Mucosa of gallbladder (tissue), 1 donor: ENCODE measurements at regions not wholly inside any gene's neighbourhood (a gene's known extent, or its start where the extent isn't known, plus 50 kb on each side); places are given as distances from the start of the nearest gene placed in this dataset.

ENCODE experiments used
- DNase-seq: peaks from one replicate; pipeline ENCODE4 v3.0.0-alpha.2; 2020; ENCODE audit warnings: low spot score
- donor health status: DM: no; HTN: no; CAD: no.

DNA sequence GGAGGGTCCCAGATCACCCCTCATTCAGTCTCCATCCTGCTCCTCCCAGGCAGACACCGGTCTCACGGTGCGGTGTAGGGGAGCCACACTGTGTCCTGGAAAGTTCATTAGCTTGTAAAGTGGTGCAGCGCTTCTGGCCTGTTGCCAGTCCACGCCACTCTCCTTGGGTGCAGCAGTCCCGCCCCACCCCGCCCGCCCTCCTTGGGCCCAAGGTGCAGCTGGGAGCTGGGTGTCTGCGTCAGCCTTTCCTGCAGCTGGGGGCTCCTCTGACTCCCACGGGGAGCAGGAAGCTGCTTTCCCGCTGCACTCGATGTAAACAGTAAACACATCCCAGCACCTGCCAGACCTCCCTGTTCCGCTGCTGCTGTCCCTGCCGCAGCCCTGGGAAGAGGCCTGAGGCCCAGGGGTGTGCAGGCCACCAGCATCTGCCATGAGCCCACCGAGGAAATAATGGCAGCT, 53.8 kb upstream of the ASB18 start:
- DNase-seq = no peak

DNA sequence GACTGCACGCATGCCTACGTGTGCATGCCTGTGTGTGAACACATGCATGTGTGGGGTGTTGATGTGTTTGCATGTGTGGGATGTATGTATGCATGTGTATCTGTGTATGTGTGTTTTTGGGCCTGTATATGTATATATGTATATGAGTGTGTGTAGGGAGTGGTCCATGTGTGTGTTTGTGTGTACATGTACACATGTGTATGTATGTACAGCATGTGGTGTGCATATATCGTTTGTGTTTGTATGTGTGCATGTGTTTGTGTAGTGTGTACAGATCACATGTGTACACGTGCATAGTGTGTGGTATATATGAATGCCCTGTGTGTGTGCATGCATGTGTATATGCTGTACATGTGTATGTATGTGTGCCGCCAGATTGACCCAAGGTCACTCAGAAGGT, 54.2 kb upstream of the ASB18 start:
- no peak for DNase-seq

DNA sequence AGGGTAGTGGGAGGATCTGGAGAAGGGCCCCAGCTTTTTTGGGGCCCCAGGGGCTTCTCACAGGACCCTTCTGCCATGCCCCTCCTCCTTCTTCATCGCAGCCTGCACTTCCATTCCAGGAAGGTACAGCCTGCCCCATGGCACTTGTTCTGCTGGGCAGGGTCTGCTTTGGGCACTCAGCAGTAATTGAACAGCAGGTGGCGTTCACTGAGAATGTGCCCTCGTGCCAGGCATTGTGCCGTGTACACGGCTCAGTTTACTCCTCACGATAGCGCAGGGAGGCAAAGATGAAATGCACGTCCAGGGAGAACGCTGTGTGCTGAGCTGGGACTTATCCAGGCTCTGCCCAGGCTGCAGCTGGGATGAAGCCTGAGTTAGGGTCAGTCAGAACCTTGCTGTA, 54.8 kb upstream of the ASB18 start:
- DNase-seq = no peak

- no peak for DNase-seq
These were observed 57.2 kb upstream of the ASB18 start for GRCh38 chr2:236321415-236321814.

DNA sequence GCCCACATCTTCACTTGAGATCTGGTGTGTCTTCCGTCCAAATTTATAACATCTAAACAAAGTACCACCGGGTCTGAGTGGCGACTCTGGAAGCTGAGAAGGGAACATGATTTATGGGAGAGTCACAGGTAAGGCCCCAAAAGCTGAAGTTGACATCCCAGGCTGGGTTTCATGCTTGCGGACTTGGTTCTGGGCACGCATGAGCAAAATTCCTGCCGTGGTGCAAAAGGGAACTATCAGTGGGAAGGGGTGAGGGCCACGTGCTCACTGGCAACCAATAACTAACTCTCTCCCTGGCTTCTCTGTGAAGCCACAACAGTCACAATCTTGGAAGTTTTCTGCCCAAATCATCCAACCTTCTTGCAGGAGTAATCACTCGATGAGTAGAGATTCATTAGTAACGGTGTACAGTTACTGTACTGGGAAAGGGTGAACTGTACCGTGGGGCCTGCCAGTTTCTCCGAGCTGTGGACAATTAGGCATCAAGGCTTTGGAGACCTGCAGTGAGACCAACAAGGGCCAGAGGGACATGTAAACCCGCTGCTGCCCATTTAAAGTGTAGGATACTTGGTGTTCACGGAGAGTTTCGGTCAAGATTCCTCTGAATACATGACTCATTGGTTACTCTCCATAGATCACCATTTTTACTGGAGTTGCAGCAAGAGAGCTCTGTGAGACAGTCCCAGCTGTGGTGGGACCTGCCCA, 69.4 kb upstream of the ASB18 start:
- peak; percentile 6 for DNase-seq

GRCh38 chr2:236334122-236334876, 70.1 kb upstream of the ASB18 start:
- DNase-seq = peak; percentile 39

- peak; percentile 7 for DNase-seq
These were observed 71.7 kb upstream of the ASB18 start for GRCh38 chr2:236335696-236336574.

DNA sequence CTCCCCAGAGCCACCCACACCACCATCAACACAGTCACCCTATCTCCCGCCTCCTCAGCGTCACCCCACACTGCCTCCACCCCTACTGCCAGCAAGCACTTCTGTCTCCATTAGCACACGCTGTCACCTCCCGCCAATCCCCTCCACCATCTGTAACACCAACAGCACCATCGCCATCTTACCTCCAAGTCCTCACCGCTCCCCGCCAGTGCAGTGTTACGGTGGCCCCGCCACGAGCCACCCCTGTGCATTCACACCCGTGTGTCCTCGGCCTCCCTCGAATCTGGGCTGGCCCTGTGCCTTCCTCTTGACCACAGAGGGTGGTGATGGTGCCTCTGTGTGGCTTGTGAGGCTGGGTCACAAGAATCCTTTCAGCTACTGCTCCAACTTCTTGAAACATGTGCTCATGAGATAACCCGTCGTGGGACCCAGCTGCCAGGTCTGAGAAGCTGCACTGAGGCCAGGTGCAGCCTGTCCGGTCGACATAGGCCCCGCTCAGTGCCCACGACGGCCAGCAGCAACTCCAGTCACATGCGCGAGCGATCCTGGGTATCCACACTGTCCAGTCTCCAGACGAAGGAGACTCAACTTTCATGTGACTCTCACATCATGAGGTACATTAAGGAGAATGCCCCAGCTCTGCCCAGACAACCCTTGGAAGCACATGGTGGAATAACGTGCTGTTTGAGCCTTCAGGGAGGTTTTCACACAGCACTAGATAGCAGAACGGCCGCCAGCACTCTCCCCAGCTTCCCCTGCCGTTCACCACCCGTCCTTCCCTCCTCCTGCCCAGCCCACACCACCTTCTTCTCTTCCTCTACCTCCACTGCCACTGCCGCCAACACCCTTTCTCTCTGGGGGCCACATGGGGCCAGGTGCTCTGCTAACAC, 72.6 kb upstream of the ASB18 start:
- peak; percentile 6 for DNase-seq

DNA sequence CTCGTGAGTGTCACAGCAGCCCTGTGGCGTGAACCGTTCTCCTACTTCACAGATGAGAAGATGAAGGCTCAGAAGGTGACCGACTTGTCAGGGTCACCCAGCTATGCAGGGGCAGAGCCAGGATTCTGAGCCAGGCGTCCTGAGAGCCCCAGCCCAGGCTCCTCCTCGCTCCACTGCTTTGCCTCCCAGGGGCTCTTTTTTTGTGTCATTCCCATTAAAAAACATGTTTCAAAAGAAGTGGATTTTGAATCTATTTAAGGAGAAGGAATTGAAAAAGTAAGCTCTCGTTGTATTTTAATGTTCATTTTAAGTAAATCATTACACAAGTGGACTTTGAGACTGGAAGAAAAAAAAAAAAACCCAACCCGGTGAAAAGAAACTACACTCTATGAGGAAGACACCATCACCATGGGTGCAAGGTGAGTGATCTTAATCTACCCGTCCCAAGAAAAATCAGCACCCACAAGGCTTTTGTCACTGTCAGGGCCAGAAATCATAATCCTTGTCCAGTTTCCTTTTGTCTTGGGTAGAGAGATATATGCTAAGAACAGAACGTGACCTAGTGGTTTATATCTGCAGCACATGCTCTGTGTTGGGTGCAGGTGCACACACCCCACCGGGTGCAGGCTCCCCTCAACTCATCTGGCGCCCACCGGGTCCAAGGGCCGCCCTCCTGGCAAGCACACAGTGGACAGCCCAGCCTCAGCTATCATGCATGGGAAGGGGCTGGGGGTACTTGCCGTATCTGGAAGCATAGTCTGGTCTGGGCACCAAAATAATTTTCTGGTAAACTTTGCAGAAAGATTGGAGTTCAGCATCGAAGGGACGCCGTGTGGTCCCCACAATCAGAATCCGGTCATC, 73.5 kb upstream of the ASB18 start:
- DNase-seq = no peak

DNA sequence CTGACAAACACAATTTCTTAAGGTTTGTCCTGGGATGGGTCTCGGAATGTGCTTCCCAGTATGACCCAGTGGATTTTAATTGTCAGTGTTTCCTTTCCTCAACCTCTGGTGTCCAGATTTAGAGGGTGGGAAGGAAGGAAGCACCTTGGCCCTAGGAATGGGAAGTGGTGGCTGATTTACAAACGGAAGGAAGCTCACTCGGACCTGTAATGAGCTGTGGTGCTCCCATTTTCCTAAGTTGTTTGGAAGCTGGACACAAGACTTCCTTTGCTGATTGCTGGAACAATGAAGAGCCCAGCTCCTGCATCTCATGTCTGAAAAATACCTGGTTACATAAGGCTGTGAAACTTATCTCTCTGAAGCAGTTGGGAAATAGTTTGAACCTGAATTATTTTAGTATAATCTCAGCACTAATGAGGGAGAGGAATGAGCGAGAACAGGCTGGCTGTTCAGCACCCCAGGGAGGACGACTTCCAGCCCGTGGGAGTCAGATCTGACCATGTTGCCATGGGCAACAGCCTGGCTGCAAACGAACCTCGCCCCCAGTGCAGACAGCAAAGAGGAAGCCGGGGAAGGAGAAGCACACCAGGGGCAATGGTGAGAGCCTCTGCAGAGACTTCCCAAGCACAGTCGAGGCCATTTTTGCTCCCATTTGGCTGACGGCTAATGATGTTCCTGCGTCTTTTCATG, 74.4 kb upstream of the ASB18 start:
- DNase-seq = no peak

GRCh38 chr2:236340251-236340650, 76.0 kb upstream of the ASB18 start:
- no peak for DNase-seq

GRCh38 chr2:236341067-236341466, 76.9 kb upstream of the ASB18 start:
- DNase-seq = no peak

- DNase-seq = no peak
These were observed 77.5 kb upstream of the ASB18 start for GRCh38 chr2:236341721-236342120.

GRCh38 chr2:236342507-236342906, 78.3 kb upstream of the ASB18 start:
- DNase-seq = no peak

DNA sequence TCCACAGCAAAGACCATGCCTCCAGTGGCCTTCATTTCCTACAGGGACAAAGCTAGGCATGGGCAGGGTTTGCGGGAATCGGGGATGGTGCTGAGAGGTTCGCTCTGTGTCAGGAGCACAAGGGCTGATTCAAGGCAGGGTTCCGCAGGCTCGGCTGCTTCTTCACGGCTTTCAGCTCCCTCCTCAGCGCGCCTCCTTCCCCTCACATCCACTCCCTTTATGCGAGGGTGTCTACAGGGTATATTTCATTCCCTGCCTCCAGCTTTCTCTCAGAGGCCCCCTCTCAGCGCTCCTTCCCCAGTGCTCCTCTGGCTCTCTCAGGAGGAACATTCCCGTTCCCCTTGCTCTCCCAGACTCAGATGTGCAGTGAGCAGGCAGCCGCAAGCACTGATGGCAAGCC, 78.7 kb upstream of the ASB18 start:
- no peak for DNase-seq

GRCh38 chr2:236343400-236344161, 79.4 kb upstream of the ASB18 start:
- peak; percentile 61 for DNase-seq

DNA sequence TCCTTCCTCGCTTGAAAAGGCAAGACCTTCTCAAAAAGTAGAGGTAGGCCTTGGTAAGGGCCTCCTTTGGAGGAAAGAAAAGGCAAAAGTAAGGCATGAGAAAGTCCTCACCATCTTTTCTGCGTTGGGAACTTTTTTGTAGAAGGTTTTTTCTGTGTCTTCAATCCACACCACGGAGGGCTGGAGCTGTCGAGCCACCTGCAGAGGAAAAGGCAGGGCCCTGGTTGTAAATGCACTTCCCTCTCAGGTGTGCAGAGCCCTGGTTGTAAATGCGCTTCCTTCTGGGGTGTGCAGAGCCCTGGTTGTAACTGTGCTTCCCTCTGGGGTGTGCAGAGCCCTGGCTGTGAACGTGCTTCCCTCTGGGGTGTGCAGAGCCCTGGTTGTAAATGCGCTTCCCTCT, 80.2 kb upstream of the ASB18 start:
- DNase-seq = no peak

DNA sequence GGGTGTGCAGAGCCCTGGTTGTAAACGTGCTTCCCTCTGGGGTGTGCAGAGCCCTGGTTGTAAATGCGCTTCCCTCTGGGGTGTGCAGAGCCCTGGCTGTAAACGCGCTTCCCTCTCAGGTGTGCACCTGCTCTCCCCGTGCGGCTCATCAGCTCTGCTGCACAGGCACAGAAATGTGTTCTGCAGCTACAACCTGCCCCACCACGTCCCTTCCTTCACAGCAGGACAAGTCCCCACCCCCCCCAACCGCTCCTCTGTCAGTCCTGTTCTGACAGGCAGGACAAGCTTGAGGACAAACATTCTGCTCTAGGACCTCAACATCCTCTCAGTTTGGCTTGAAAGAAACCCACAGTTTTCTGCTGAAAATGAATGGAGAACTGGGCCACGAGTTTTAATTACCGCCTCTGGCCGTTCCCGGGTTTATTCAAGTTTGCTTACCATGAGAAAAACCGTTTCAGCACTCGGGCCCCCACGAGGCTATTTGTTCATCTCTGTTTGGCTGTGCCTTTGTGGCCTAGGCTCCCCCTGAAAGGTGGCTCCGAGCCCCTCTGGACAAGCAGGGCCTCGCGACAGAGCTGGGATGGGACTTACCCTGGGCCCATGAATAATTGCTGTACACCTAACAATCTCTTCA, 81.0 kb upstream of the ASB18 start:
- no peak for DNase-seq

DNA sequence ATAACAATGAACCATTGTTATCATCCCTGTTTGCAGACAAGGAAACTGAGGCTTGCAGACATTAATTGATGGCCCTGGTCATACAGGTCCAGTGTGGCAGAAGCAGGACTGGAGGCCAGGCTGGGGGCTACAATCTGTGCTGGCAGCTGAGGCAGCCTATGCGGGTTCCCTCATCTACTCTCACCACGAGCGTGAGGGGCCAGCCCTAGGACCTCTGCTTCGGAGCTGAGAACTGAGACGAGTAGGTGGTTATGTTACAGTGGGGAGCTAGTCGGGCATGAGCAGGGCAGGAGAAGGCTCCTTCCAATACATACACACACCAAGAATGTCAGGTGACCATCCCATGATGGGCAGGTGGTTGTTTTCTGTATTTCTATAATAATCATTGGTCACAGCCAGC, 82.2 kb upstream of the ASB18 start:
- no peak for DNase-seq
